ENCODE measurements at regions not wholly inside any gene's neighbourhood (a gene's known extent, or its start where the extent isn't known, plus 50 kb on each side); places are given as distances from the start of the nearest gene placed in this dataset.
"Not testable (repeated sequence)": the region's sequence is repeated elsewhere in the genome, so short reads cannot be mapped to it uniquely, and the experiment has no call there.

DNA sequence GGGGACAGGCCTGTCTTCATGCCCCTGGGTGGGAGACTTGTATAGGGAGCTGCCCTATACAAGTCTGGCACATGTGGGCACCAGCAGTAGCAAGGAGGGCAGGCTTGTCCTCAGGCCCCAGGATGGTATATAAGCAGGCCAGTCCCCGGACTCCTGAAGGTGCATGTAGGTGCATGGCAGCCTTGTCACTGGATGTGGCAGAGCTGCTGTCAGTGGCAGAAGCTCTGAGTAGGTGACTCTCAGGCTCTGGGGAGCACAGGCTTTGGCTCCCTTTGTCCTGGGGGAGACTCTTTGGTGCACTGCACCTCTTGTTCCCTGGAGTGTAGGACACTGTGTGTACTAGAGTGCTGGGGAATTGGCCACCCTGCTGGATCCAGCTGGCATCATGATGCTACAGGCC lies 376.7 kb upstream of the DIPK2B start:
- TF ChIP-seq, protein P1, sequence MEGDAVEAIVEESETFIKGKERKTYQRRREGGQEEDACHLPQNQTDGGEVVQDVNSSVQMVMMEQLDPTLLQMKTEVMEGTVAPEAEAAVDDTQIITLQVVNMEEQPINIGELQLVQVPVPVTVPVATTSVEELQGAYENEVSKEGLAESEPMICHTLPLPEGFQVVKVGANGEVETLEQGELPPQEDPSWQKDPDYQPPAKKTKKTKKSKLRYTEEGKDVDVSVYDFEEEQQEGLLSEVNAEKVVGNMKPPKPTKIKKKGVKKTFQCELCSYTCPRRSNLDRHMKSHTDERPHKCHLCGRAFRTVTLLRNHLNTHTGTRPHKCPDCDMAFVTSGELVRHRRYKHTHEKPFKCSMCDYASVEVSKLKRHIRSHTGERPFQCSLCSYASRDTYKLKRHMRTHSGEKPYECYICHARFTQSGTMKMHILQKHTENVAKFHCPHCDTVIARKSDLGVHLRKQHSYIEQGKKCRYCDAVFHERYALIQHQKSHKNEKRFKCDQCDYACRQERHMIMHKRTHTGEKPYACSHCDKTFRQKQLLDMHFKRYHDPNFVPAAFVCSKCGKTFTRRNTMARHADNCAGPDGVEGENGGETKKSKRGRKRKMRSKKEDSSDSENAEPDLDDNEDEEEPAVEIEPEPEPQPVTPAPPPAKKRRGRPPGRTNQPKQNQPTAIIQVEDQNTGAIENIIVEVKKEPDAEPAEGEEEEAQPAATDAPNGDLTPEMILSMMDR (IDR thresholded peaks at IDR 0.05), result no peak
- DNase-seq, result no peak
- Histone ChIP-seq H3K9ac (ENCODE audit: low read depth in 2 of 2, low read length in 2 of 2) (no peak overlapping the region), H3K27me3 (no peaks in the 10 kb centered on the region), H3K4me3 (no peak overlapping the region), H3K36me3 (no peaks in the 10 kb centered on the region), H3K27ac (no peak overlapping the region), H3K9me3 (no peaks in the 10 kb centered on the region), H3K4me1 (no peaks in the 10 kb centered on the region)
- intact Hi-C loops (cut with DNase I), result no loop called here

DNA sequence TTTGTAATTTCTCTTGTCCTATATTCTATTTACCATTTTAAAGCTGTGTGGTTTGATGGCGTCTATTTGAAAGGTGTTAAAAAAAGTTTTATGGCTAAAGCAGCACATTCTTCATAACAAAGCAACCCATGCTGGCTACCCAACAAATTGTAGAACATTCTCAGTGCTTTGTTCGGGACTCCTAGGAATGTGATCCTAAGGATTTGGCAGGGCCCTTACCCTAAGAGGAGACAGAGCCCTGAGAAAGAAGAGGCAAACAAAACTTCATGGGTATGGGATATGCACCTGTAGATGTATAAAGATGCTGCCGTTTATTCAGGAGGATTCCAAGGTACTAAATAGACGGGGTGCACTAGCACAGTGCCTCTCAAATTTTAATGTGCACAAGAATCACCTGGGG lies 370.8 kb upstream of the DIPK2B start:
- intact Hi-C loops (cut with DNase I), result no loop called here

DNA sequence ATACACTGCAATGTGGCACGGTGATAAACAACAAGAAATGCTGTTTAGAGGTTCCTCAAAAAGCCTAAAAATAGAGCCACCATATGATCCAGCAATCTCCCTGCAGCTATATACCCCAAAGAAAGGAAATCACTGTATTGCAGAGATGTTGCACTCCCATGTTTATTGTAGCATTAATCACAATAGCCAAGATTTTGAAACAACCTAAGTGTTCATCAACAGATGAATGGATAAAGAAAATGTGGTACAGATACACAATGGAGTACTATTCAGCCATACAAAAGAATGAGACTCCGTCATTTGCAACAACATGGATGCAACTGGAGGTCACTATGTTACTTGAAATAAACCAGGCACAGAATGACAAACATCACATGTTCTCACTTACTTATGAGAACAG lies 365.8 kb upstream of the DIPK2B start:
- no peak for DNase-seq
- Histone ChIP-seq H3K9me3 (no peaks in the 10 kb centered on the region), H3K9ac (ENCODE audit: low read depth in 2 of 2, low read length in 2 of 2) (no peak overlapping the region), H3K4me1 (no peaks in the 10 kb centered on the region), H3K36me3 (no peaks in the 10 kb centered on the region), H3K27me3 (no peaks in the 10 kb centered on the region), H3K27ac (no peak overlapping the region), H3K4me3 (no peak overlapping the region)
- TF ChIP-seq, protein P1 (IDR thresholded peaks at IDR 0.05), result no peak
- intact Hi-C loops (cut with DNase I), result no loop called here

More for the DNA sequence above, 370.8 kb upstream of the DIPK2B start:
- DNase-seq, result no peak
- H3K27me3 ChIP-seq, result no peaks in the 10 kb centered on the region
- TF ChIP-seq, protein P1 (IDR thresholded peaks at IDR 0.05), result no peak
- H3K36me3 ChIP-seq, result no peaks in the 10 kb centered on the region
- no peak overlapping the region for H3K9ac ChIP-seq (ENCODE audit: low read depth in 2 of 2, low read length in 2 of 2)
- H3K4me3 ChIP-seq, result no peak overlapping the region
- no peaks in the 10 kb centered on the region for H3K9me3 ChIP-seq
- H3K4me1 ChIP-seq, result no peaks in the 10 kb centered on the region
- H3K27ac ChIP-seq, result no peak overlapping the region

DNA sequence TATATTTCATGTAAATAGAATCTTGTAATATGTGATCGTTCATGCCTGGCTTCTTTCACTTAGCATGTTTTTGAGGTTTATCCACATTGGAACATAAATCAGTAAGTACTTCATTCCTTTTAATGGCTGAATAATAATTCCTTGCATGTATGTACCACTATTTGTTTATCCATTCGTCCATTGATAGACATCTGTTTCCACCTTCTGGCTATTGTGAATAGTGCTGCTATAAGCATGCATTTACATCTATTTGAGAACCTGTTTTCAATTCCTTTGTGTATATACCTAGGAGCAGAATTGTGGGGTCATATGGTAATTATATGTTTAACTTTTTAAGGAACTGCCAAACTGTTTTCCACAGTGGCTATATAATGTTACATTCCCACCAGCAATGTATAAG lies 356.7 kb upstream of the DIPK2B start:
- TF ChIP-seq, protein P1 (IDR thresholded peaks at IDR 0.05), result no peak
- no peak overlapping the region for H3K4me3 ChIP-seq
- H3K4me1 ChIP-seq, result no peaks in the 10 kb centered on the region
- no peak overlapping the region for H3K27ac ChIP-seq
- H3K9me3 ChIP-seq, result no peaks in the 10 kb centered on the region
- H3K9ac ChIP-seq (ENCODE audit: low read depth in 2 of 2, low read length in 2 of 2), result no peak overlapping the region
- intact Hi-C loops (cut with DNase I), result no loop called here
- H3K36me3 ChIP-seq, result no peaks in the 10 kb centered on the region
- no peak for DNase-seq
- no peaks in the 10 kb centered on the region for H3K27me3 ChIP-seq

DNA sequence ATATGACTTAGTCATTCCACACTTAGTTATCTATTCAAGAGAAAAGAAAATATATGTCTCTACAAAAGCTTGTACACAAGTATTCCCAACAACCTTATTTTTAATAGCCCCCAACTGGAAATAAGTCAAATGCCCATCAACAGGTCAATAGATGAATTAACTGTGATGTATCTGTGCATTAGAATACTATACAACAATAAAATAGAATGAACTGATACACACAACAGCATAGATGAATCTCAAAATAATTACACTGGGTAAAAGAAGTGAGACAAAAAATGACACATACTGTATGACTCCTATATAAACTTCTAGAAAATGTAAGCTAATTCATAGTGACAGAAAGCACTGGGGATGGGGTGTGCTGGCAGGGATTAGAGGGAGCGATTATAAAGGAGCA lies 354.1 kb upstream of the DIPK2B start:
- Histone ChIP-seq H3K9ac (ENCODE audit: low read depth in 2 of 2, low read length in 2 of 2) (no peak overlapping the region), H3K27ac (no peak overlapping the region), H3K27me3 (no peaks in the 10 kb centered on the region), H3K4me3 (no peak overlapping the region), H3K9me3 (no peaks in the 10 kb centered on the region), H3K4me1 (no peaks in the 10 kb centered on the region), H3K36me3 (no peaks in the 10 kb centered on the region)
- no peak for DNase-seq
- intact Hi-C loops (cut with DNase I), result no loop called here
- TF ChIP-seq, protein P1 (IDR thresholded peaks at IDR 0.05), result no peak

DNA sequence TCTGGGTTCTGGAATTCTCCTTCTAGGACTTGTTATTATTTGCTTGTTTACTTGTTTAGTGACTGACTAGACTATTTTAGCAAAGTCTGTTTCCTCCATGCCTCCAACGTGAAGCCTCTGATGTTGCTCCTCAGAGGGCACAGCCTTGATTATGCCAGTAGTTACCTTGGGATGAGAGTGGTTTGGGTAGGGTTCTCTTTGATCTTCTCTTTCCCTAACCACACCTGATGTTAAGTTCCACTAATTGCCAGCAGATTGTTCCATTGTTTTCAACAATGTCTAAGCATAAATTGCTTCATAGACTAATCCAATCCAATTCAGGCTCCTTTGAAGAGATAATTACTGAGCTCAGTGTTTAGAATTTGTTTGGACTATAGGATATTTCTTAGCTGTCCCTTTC lies 352.7 kb upstream of the DIPK2B start:
- no peak for DNase-seq
- Histone ChIP-seq H3K4me1 (no peaks in the 10 kb centered on the region), H3K9ac (ENCODE audit: low read depth in 2 of 2, low read length in 2 of 2) (no peak overlapping the region), H3K36me3 (no peaks in the 10 kb centered on the region), H3K4me3 (no peak overlapping the region), H3K27me3 (no peaks in the 10 kb centered on the region), H3K27ac (no peak overlapping the region), H3K9me3 (no peaks in the 10 kb centered on the region)
- intact Hi-C loops (cut with DNase I), result no loop called here
- TF ChIP-seq, protein P1 (IDR thresholded peaks at IDR 0.05), result no peak

DNA sequence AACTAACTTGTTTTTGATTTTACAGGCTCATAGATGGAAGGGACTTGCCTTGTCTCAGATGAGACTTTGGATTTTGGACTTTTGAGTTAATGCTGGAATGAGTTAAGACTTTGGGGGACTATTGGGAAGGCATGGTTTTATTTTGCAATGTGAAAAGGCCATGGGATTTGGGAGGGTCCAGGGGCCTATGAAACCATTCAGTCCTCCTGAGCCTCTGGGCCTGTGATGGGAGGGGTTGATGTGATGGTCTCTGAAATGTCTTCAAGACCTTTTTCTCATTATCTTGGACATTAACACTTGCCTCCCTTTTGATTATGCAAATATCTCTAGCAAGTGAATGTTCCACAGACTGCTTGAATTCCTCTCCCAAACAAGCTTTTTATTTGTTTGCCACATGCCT lies 346.0 kb upstream of the DIPK2B start:
- DNase-seq; H3K9me3 ChIP-seq; H3K4me3 ChIP-seq; H3K27me3 ChIP-seq; intact Hi-C loops (cut with DNase I); H3K36me3 ChIP-seq; H3K4me1 ChIP-seq; H3K27ac ChIP-seq; H3K9ac ChIP-seq (ENCODE audit: low read depth in 2 of 2, low read length in 2 of 2): not testable (repeated sequence)

Data from colonic mucosa (tissue), 4 donors.